SK-N-SH treated with all-trans-retinoic acid at 6 μM for 48 hours (cell line): ENCODE measurements at regions not wholly inside any gene's neighbourhood (a gene's known extent, or its start where the extent isn't known, plus 50 kb on each side); places are given as distances from the start of the nearest gene placed in this dataset.

Source experiments
- ATAC-seq: fragments of 200-7000 bp; cut with Tn5 transposase; 3 replicates; pipeline ENCODE4 v1.9.1; 2020; ENCODE audit warnings: mild to moderate bottlenecking, moderate library complexity
- ARNTL ChIP-seq: fragments of 450-650 bp; formaldehyde crosslinking; IDR thresholded peaks from 2 replicates; pipeline ENCODE4 v1.5.0; 2020; ENCODE audit warnings: low read depth, mild to moderate bottlenecking, moderate library complexity, borderline replicate concordance
- CSDC2 ChIP-seq: fragments of 250-450 bp; sonication (Bioruptor Pico); IDR thresholded peaks from 2 replicates; pipeline ENCODE4 v1.5.0; 2020; ENCODE audit warnings: mild to moderate bottlenecking, moderate library complexity
- ESRRG ChIP-seq: fragments of 250-450 bp; sonication (Bioruptor Pico); IDR thresholded peaks from 2 replicates; pipeline ENCODE4 v1.6.1; 2021; ENCODE audit warnings: mild to moderate bottlenecking
- GLIS3 ChIP-seq: fragments of 250-450 bp; sonication (Bioruptor Pico); IDR thresholded peaks from 2 replicates; pipeline ENCODE4 v1.5.0; 2020; ENCODE audit warnings: mild to moderate bottlenecking, moderate library complexity
- ISL1 ChIP-seq: fragments of 250-450 bp; sonication (Bioruptor Pico); IDR thresholded peaks from 2 replicates; pipeline ENCODE4 v2.1.2; 2022; ENCODE audit warnings: mild to moderate bottlenecking, moderate library complexity
- RARB ChIP-seq: fragments of 250-450 bp; sonication (Bioruptor Pico); IDR thresholded peaks from 2 replicates; pipeline ENCODE4 v1.8.0; 2021; ENCODE audit warnings: mild to moderate bottlenecking, moderate library complexity
- SNAI2 ChIP-seq: fragments of 250-450 bp; sonication (Bioruptor Pico); IDR thresholded peaks from 2 replicates; pipeline ENCODE4 v1.5.0; 2020; ENCODE audit warnings: mild to moderate bottlenecking, moderate library complexity
- TCF4 ChIP-seq: fragments of 250-450 bp; sonication (Bioruptor Pico); IDR thresholded peaks from 2 replicates; pipeline ENCODE4 v1.8.0; 2021; ENCODE audit warnings: mild to moderate bottlenecking, moderate library complexity, borderline replicate concordance
- TOX ChIP-seq: fragments of 250-450 bp; sonication (Bioruptor Pico); IDR thresholded peaks from 2 replicates; pipeline ENCODE4 v1.8.0; 2021; ENCODE audit warnings: mild to moderate bottlenecking, moderate library complexity, borderline replicate concordance
- ZC3H10 ChIP-seq: fragments of 250-450 bp; sonication (Bioruptor Pico); IDR thresholded peaks from 2 replicates; pipeline ENCODE4 v1.5.1; 2021; ENCODE audit warnings: mild to moderate bottlenecking, moderate library complexity
- ZFP3 ChIP-seq: fragments of 250-450 bp; sonication (Bioruptor Pico); IDR thresholded peaks from 2 replicates; pipeline ENCODE4 v1.5.0; 2020; ENCODE audit warnings: mild to moderate bottlenecking, moderate library complexity
- ZFP30 ChIP-seq: fragments of 450-650 bp; formaldehyde crosslinking; IDR thresholded peaks from 2 replicates; pipeline ENCODE4 v1.5.0; 2022; ENCODE audit warnings: mild to moderate bottlenecking, moderate library complexity
- ZNF565 ChIP-seq: fragments of 450-650 bp; formaldehyde crosslinking; conservative IDR thresholded peaks from 2 replicates; pipeline ENCODE4 v1.5.0; 2020; ENCODE audit warnings: low read depth, mild to moderate bottlenecking, moderate library complexity
- ZNF70 ChIP-seq: fragments of 450-650 bp; formaldehyde crosslinking; IDR thresholded peaks from 2 replicates; pipeline ENCODE4 v1.5.0; 2020; ENCODE audit warnings: mild to moderate bottlenecking, moderate library complexity
- ZNF8 ChIP-seq: fragments of 450-650 bp; formaldehyde crosslinking; IDR thresholded peaks from 2 replicates; pipeline ENCODE4 v1.5.0; 2020; ENCODE audit warnings: mild to moderate bottlenecking, moderate library complexity
- TF ChIP-seq, protein P1 (sequence below): fragments of 250-450 bp; sonication (Bioruptor Pico); IDR thresholded peaks from 2 replicates; pipeline ENCODE4 v1.5.1; 2021; ENCODE audit warnings: mild to moderate bottlenecking, moderate library complexity
- TF ChIP-seq, protein P2 (sequence below): fragments of 250-450 bp; sonication (Bioruptor Pico); IDR thresholded peaks from 2 replicates; pipeline ENCODE4 v1.5.1; 2020; ENCODE audit warnings: low read depth, mild to moderate bottlenecking, moderate library complexity
- TF ChIP-seq, protein P3 (sequence below): fragments of 250-450 bp; sonication (Bioruptor Pico); IDR thresholded peaks from 2 replicates; pipeline ENCODE4 v1.8.0; 2020; ENCODE audit warnings: mild to moderate bottlenecking, moderate library complexity, borderline replicate concordance
- TF ChIP-seq, protein P4 (sequence below): fragments of 250-450 bp; sonication (Bioruptor Pico); IDR thresholded peaks from 2 replicates; pipeline ENCODE4 v1.8.0; 2021; ENCODE audit warnings: low read depth, mild to moderate bottlenecking, moderate library complexity, borderline replicate concordance
- TF ChIP-seq, protein P5 (sequence below): fragments of 250-450 bp; sonication (Bioruptor Pico); IDR thresholded peaks from 2 replicates; pipeline ENCODE4 v1.5.0; 2020; ENCODE audit warnings: mild to moderate bottlenecking, moderate library complexity

DNA sequence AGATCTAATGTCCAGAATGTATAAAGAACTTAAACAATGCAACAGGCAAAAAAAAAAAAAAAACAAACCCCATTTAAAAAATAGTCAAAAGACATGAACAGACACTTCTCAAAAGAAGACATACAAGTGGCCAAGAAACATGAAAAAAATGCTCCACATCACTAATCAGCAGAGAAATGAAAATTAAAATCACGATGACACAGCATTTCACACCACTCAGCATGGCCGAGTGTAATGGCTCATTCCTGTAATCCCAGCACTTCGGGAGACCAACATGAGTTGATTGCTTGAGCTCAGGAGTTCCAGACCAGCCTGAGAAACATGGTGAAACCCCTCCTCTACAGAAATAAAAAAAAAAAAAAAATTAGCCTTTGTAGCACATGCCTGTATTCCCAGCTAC, 701.4 kb upstream of the NRSN1 start:
- TF ChIP-seq ISL1 (no peak), TOX (CRISPR knock-in tag) (no peak), CSDC2 (no peak), SNAI2 (CRISPR knock-in tag) (no peak), RARB (CRISPR knock-in tag) (no peak), ESRRG (no peak), ZFP30 (CRISPR knock-in tag) (no peak), ARNTL (CRISPR knock-in tag) (no peak)
- ATAC-seq = no peak

DNA sequence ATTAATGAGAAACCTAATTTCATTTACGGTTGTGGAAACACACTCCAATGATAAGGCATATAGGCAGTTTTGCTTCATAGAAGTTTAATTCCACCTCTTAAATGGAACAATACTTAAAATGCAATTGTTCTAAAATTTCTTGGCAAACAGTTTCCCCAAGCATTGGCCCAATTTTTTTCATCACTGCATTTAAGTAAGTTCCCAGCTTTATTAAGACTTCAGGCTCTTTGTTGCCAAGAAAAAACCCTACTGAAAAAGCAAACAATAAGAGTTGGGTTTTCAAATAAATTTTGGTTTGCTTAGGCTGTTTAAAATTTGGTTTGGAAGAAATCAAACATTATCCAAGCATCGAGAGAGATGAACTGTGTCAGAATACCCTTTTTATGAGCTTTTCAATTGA, 690.9 kb upstream of the NRSN1 start:
- no peak for TF ChIP-seq ARNTL (CRISPR knock-in tag)
- TF ChIP-seq, protein P1, sequence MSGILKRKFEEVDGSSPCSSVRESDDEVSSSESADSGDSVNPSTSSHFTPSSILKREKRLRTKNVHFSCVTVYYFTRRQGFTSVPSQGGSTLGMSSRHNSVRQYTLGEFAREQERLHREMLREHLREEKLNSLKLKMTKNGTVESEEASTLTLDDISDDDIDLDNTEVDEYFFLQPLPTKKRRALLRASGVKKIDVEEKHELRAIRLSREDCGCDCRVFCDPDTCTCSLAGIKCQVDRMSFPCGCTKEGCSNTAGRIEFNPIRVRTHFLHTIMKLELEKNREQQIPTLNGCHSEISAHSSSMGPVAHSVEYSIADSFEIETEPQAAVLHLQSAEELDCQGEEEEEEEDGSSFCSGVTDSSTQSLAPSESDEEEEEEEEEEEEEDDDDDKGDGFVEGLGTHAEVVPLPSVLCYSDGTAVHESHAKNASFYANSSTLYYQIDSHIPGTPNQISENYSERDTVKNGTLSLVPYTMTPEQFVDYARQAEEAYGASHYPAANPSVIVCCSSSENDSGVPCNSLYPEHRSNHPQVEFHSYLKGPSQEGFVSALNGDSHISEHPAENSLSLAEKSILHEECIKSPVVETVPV (CRISPR knock-in tag) = no peak
- TF ChIP-seq ISL1 = no peak
- no peak for TF ChIP-seq ZNF565
- no peak for TF ChIP-seq SNAI2 (CRISPR knock-in tag)
- no peak for TF ChIP-seq ZFP3 (CRISPR knock-in tag)
- no peak for TF ChIP-seq ZNF8 (CRISPR knock-in tag)
- no peak for TF ChIP-seq TCF4 (CRISPR knock-in tag)
- no peak for TF ChIP-seq TOX (CRISPR knock-in tag)
- TF ChIP-seq ZC3H10 = no peak
- TF ChIP-seq, protein P2, sequence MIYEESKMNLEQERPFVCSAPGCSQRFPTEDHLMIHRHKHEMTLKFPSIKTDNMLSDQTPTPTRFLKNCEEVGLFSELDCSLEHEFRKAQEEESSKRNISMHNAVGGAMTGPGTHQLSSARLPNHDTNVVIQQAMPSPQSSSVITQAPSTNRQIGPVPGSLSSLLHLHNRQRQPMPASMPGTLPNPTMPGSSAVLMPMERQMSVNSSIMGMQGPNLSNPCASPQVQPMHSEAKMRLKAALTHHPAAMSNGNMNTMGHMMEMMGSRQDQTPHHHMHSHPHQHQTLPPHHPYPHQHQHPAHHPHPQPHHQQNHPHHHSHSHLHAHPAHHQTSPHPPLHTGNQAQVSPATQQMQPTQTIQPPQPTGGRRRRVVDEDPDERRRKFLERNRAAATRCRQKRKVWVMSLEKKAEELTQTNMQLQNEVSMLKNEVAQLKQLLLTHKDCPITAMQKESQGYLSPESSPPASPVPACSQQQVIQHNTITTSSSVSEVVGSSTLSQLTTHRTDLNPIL (CRISPR knock-in tag) = no peak
- TF ChIP-seq ZNF70 = no peak
- no peak for TF ChIP-seq CSDC2
- TF ChIP-seq, protein P3, sequence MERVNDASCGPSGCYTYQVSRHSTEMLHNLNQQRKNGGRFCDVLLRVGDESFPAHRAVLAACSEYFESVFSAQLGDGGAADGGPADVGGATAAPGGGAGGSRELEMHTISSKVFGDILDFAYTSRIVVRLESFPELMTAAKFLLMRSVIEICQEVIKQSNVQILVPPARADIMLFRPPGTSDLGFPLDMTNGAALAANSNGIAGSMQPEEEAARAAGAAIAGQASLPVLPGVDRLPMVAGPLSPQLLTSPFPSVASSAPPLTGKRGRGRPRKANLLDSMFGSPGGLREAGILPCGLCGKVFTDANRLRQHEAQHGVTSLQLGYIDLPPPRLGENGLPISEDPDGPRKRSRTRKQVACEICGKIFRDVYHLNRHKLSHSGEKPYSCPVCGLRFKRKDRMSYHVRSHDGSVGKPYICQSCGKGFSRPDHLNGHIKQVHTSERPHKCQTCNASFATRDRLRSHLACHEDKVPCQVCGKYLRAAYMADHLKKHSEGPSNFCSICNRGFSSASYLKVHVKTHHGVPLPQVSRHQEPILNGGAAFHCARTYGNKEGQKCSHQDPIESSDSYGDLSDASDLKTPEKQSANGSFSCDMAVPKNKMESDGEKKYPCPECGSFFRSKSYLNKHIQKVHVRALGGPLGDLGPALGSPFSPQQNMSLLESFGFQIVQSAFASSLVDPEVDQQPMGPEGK (CRISPR knock-in tag) = no peak
- TF ChIP-seq, protein P4, sequence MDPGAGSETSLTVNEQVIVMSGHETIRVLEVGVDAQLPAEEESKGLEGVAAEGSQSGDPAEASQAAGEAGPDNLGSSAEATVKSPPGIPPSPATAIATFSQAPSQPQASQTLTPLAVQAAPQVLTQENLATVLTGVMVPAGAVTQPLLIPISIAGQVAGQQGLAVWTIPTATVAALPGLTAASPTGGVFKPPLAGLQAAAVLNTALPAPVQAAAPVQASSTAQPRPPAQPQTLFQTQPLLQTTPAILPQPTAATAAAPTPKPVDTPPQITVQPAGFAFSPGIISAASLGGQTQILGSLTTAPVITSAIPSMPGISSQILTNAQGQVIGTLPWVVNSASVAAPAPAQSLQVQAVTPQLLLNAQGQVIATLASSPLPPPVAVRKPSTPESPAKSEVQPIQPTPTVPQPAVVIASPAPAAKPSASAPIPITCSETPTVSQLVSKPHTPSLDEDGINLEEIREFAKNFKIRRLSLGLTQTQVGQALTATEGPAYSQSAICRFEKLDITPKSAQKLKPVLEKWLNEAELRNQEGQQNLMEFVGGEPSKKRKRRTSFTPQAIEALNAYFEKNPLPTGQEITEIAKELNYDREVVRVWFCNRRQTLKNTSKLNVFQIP (CRISPR knock-in tag) = no peak
- no peak for TF ChIP-seq GLIS3 (CRISPR knock-in tag)
- TF ChIP-seq, protein P5, sequence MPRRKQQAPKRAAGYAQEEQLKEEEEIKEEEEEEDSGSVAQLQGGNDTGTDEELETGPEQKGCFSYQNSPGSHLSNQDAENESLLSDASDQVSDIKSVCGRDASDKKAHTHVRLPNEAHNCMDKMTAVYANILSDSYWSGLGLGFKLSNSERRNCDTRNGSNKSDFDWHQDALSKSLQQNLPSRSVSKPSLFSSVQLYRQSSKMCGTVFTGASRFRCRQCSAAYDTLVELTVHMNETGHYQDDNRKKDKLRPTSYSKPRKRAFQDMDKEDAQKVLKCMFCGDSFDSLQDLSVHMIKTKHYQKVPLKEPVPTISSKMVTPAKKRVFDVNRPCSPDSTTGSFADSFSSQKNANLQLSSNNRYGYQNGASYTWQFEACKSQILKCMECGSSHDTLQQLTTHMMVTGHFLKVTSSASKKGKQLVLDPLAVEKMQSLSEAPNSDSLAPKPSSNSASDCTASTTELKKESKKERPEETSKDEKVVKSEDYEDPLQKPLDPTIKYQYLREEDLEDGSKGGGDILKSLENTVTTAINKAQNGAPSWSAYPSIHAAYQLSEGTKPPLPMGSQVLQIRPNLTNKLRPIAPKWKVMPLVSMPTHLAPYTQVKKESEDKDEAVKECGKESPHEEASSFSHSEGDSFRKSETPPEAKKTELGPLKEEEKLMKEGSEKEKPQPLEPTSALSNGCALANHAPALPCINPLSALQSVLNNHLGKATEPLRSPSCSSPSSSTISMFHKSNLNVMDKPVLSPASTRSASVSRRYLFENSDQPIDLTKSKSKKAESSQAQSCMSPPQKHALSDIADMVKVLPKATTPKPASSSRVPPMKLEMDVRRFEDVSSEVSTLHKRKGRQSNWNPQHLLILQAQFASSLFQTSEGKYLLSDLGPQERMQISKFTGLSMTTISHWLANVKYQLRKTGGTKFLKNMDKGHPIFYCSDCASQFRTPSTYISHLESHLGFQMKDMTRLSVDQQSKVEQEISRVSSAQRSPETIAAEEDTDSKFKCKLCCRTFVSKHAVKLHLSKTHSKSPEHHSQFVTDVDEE (CRISPR knock-in tag) = no peak
- no peak for TF ChIP-seq ESRRG
- ATAC-seq = no peak

DNA sequence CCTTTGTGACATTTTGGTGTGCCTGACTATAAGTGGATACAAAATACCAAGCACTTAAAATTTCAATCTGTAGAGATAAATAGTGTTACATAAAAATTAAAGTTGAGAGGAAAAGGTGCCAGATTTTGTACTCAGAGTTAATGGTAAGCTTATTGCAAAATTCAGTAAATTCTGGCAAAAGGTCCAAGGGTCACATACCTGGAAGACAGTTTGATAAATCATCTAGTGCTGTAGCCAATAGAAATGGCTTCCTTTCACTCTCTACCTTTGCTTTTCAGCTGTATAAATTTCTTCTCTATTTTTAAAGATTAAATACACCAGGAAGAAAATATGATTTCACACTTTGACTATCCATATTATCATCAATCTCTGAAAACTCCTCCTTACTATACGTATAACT, 690.2 kb upstream of the NRSN1 start:
- no peak for TF ChIP-seq ZNF70
- TF ChIP-seq, protein P1 (CRISPR knock-in tag) = no peak
- no peak for ATAC-seq
